Sigmoid colon (tissue), 4 donors: ENCODE measurements at regions not wholly inside any gene's neighbourhood (a gene's known extent, or its start where the extent isn't known, plus 50 kb on each side); places are given as distances from the start of the nearest gene placed in this dataset.

Source experiments
- CTCF ChIP-seq, 4 experiments: fragments of 450-650 bp in 3 of 4; fragments of 200-600 bp in 1 of 4; IDR thresholded peaks; one replicate each; pipeline ENCODE4 v1.5.1; 2016 to 2019; ENCODE audit warnings: antibody characterized with exemption in 4 of 4, mild to moderate bottlenecking in 3 of 4, moderate library complexity in 2 of 4
- POLR2A ChIP-seq, 2 donors: fragments of 450-650 bp; IDR thresholded peaks; one replicate each; pipeline ENCODE4 v1.6.1; 2016; ENCODE audit warnings: antibody characterized with exemption in 2 of 2, mild to moderate bottlenecking in 2 of 2, moderate library complexity in 2 of 2
- POLR2AphosphoS5 ChIP-seq, 4 donors: sonication (generic); formaldehyde crosslinking; IDR thresholded peaks; one replicate each; pipeline ENCODE4 v1.6.1; 2017; ENCODE audit warnings: antibody characterized with exemption in 4 of 4

- no peak for TF ChIP-seq POLR2A (IDR thresholded peaks at IDR 0.05)
- no peak for TF ChIP-seq CTCF (IDR thresholded peaks at IDR 0.05)
- no peak for TF ChIP-seq POLR2AphosphoS5 (IDR thresholded peaks at IDR 0.05)
These were observed 297.7 kb downstream of the DEPDC1B start for GRCh38 chr5:60402161-60402785.
